K562 (cell line): ENCODE measurements at regions not wholly inside any gene's neighbourhood (a gene's known extent, or its start where the extent isn't known, plus 50 kb on each side); places are given as distances from the start of the nearest gene placed in this dataset.

Experiments
- ATAC-seq: fragments of 200-7000 bp; cut with Tn5 transposase; 3 replicates; pipeline ENCODE4 v1.9.1; 2020; ENCODE audit warnings: moderate library complexity
- BruUV-seq: library from RNA; stranded (reverse); fragments of 400-500 nt; replicated peaks from 2 replicates; lab custom pipeline; 2021; lab: Mats Ljungman, UMichigan
- CTCF ChIA-PET: fragments of 300-600 bp; formaldehyde crosslinking; extraction: SDS; loops from one replicate; lab custom pipeline; 2021; ENCODE audit warnings: low intra/inter-chr PET ratio; lab: Yijun Ruan, JAX
- POLR2A ChIA-PET: fragments of 300-600, 350-650 bp; sonication (Branson Sonifier 250); formaldehyde crosslinking; extraction: SDS; loops from one replicate; lab custom pipeline; 2021; ENCODE audit warnings: antibody characterized with exemption, inconsistent platforms; lab: Yijun Ruan, JAX
- DNase-seq, 4 experiments: peaks; one replicate each; pipeline versions ENCODE4 v3.0.0 to v3.0.0-alpha.2; 2011 to 2018; ENCODE audit warnings: low spot score in 3 of 4, mixed read lengths in 3 of 4; ENCODE audit errors: extremely low read depth in 1 of 4
- FAIRE-seq: peaks from 2 replicates; lab custom pipeline; 2011; peaks lifted over from hg19 to GRCh38; lab: Jason Lieb, UNC
- H2AFZ ChIP-seq: 2 replicates; pipeline ENCODE4 v1.6.0; 2011; ENCODE audit warnings: low read depth, low read length, control low read depth, inconsistent platforms
- H3K27ac ChIP-seq: fragments of 200-600 bp; 3 replicates; pipeline ENCODE4 v1.8.0; 2011; ENCODE audit warnings: low read depth, mild to moderate bottlenecking, control low read depth, inconsistent platforms, low read length, moderate library complexity, mixed read lengths; ENCODE audit errors: extremely low read depth
- H3K27me3 ChIP-seq, 2 experiments: fragments of 300-600 bp in 1 of 2; 2 replicates in 1 of 2; 3 replicates in 1 of 2; pipeline versions ENCODE4 v1.6.0 to v1.8.0; 2011; ENCODE audit warnings: inconsistent platforms in 2 of 2, low read length in 2 of 2, mild to moderate bottlenecking in 1 of 2, mixed read lengths in 1 of 2, moderate library complexity in 1 of 2; ENCODE audit not compliant: control insufficient read depth in 2 of 2, insufficient read depth in 2 of 2
- H3K36me3 ChIP-seq: fragments of 300-600 bp; 3 replicates; pipeline ENCODE4 v1.8.0; 2011; ENCODE audit warnings: mild to moderate bottlenecking, low read length, inconsistent platforms; ENCODE audit not compliant: control insufficient read depth, insufficient read depth
- H3K4me1 ChIP-seq, 2 experiments: fragments of 200-600 bp in 1 of 2; replicated peaks in 1 of 2; 2 replicates in 1 of 2; 3 replicates in 1 of 2; pipeline versions ENCODE4 v1.5.1 to v1.8.0; 2011; ENCODE audit warnings: inconsistent platforms in 2 of 2, low read length in 2 of 2, mild to moderate bottlenecking in 1 of 2, mixed read lengths in 1 of 2, moderate library complexity in 1 of 2; ENCODE audit not compliant: control insufficient read depth in 2 of 2, insufficient read depth in 2 of 2
- H3K4me2 ChIP-seq: 2 replicates; pipeline ENCODE4 v1.6.1; 2011; ENCODE audit warnings: low read length, control low read depth, inconsistent platforms, mixed read lengths; ENCODE audit not compliant: insufficient read depth
- H3K4me3 ChIP-seq: fragments of 200-600 bp; sonication (generic), shearing (Covaris generic); 2 replicates; pipeline ENCODE4 v1.5.1; 2016; ENCODE audit warnings: control low read depth, inconsistent platforms
- H3K79me2 ChIP-seq: fragments of 200-600 bp; 3 replicates; pipeline ENCODE4 v1.8.0; 2011; ENCODE audit warnings: low read length, inconsistent platforms; ENCODE audit not compliant: control insufficient read depth, insufficient read depth
- H3K9ac ChIP-seq, 2 experiments: 2 replicates each; pipeline versions ENCODE4 v1.6.0 to v1.6.1; 2011; ENCODE audit warnings: low read depth in 2 of 2, low read length in 2 of 2, control low read depth in 1 of 2, inconsistent platforms in 1 of 2, mild to moderate bottlenecking in 1 of 2, mixed read lengths in 1 of 2; ENCODE audit not compliant: insufficient read depth in 1 of 2
- H3K9me1 ChIP-seq: one replicate; pipeline ENCODE4 v1.6.0; 2011; ENCODE audit warnings: inconsistent platforms, mild to moderate bottlenecking, low read length, moderate library complexity; ENCODE audit not compliant: control insufficient read depth, insufficient read depth
- H3K9me3 ChIP-seq: replicated peaks from 2 replicates; pipeline ENCODE4 v1.5.1; 2011; ENCODE audit warnings: low read depth, low read length, inconsistent platforms; ENCODE audit not compliant: control insufficient read depth, insufficient read depth
- H4K20me1 ChIP-seq: replicated peaks from 2 replicates; pipeline ENCODE4 v1.6.1; 2011; ENCODE audit warnings: low read length, inconsistent platforms, mixed read lengths; ENCODE audit not compliant: control insufficient read depth, insufficient read depth
- ASH1L ChIP-seq: fragments of 450-650 bp; IDR thresholded peaks from 2 replicates; pipeline ENCODE4 v1.6.1; 2018; ENCODE audit warnings: borderline replicate concordance, mild to moderate bottlenecking, low read depth; ENCODE audit not compliant: partially characterized antibody
- HCFC1 ChIP-seq: IDR thresholded peaks from 2 replicates; pipeline ENCODE4 v1.6.1; 2012; ENCODE audit warnings: low read depth, low read length, improper control_type of control experiment
- HDAC1 ChIP-seq, 2 experiments: fragments of 450-650 bp; IDR thresholded peaks; 2 replicates each; pipeline ENCODE4 v1.6.1; 2016 to 2017; ENCODE audit warnings: inconsistent platforms in 1 of 2, mild to moderate bottlenecking in 1 of 2, moderate library complexity in 1 of 2
- HMGN3 ChIP-seq: IDR thresholded peaks from 2 replicates; pipeline ENCODE4 v1.6.1; 2011; ENCODE audit warnings: borderline replicate concordance, low read depth, mild to moderate bottlenecking, mixed read lengths, low read length; ENCODE audit not compliant: insufficient read length; ENCODE audit errors: extremely low read depth
- KLF1 ChIP-seq: fragments of 450-650 bp; IDR thresholded peaks from 2 replicates; pipeline ENCODE4 v1.6.1; 2016; ENCODE audit warnings: missing genetic modification characterization, missing compliant biosample characterization
- POLR2AphosphoS5 ChIP-seq: IDR thresholded peaks from 2 replicates; pipeline ENCODE4 v1.6.1; 2011; ENCODE audit warnings: mild to moderate bottlenecking, low read depth, low read length, moderate library complexity; ENCODE audit not compliant: control insufficient read depth, insufficient read depth
- SAFB ChIP-seq: fragments of 200-400 bp; formaldehyde crosslinking; IDR thresholded peaks from 2 replicates; pipeline ENCODE4 v1.6.1; 2017; ENCODE audit warnings: low read depth, low read length, borderline replicate concordance
- ZBED1 ChIP-seq: IDR thresholded peaks from 2 replicates; pipeline ENCODE4 v1.6.1; 2014
- ZC3H8 ChIP-seq: fragments of 450-650 bp; IDR thresholded peaks from 2 replicates; pipeline ENCODE4 v1.6.1; 2017
- ZNF133 ChIP-seq: fragments of 250-450 bp; sonication (Bioruptor Pico); IDR thresholded peaks from 2 replicates; pipeline ENCODE4 v1.4.0; 2020; ENCODE audit warnings: mild to moderate bottlenecking
- ZNF197 ChIP-seq: fragments of 200-800 bp; sonication (Bioruptor generic); IDR thresholded peaks from 2 replicates; pipeline ENCODE4 v1.6.1; 2016; ENCODE audit warnings: low read depth, missing genetic modification characterization, missing compliant biosample characterization
- ZNF263 ChIP-seq: sonication (generic); formaldehyde crosslinking; IDR thresholded peaks from 2 replicates; pipeline ENCODE4 v1.8.0; 2022; ENCODE audit warnings: mild to moderate bottlenecking, missing genetic modification reagents, borderline replicate concordance
- WGBS: fragments of 100-300 bp; shearing (Covaris generic); methylation state at CpG from one replicate; pipeline ENCODE4 v1.1.6; 2016; ENCODE audit warnings: low coverage, mixed read lengths; ENCODE audit not compliant: insufficient coverage; ENCODE audit errors: missing lambda C conversion rate; 5-methylcytosine and 5-hydroxymethylcytosine counted together
- in situ Hi-C: fragments of 300-500 bp; cut with MboI; formaldehyde crosslinking; loops from 4 replicates; pipeline ENCODE4 v1.15.0; 2018; ENCODE audit warnings: inconsistent platforms, mixed read lengths
- intact Hi-C: fragments of 100-400 bp; cut with micrococcal nuclease; formaldehyde crosslinking; loops from 2 replicates; pipeline ENCODE4 v1.14.2; 2022
- TF ChIP-seq, protein P1 (sequence below): fragments of 450-650 bp; IDR thresholded peaks from 2 replicates; pipeline ENCODE4 v1.6.1; 2016; ENCODE audit warnings: low read depth, mild to moderate bottlenecking, moderate library complexity
- TF ChIP-seq, protein P2 (sequence below): sonication (generic); formaldehyde crosslinking; IDR thresholded peaks from 2 replicates; pipeline ENCODE4 v1.8.0; 2022; ENCODE audit warnings: mild to moderate bottlenecking, missing genetic modification reagents
- TF ChIP-seq, protein P3 (sequence below): sonication (generic); formaldehyde crosslinking; IDR thresholded peaks from 2 replicates; pipeline ENCODE4 v1.8.0; 2022; ENCODE audit warnings: mild to moderate bottlenecking, low read depth, missing genetic modification reagents

DNA sequence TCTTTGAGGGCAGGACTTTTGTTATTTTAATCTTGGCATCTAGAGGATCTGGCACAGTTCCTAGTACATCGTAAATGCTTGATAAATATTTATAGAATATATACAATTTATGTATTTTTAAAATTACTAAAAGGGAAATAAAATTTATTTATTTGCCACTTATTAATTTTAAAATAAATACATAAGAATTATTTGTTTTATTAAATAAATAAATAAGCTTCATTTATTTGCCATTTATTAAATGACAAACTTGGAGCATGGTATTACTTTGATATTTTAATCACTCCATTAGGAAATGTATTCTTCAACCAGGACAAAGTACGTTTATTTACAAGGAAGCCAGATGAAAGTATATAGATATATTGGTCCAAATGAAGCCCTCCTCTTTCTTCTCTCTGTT, 118.7 kb upstream of the LRIG3 start (continued):
- TF ChIP-seq, protein P1, sequence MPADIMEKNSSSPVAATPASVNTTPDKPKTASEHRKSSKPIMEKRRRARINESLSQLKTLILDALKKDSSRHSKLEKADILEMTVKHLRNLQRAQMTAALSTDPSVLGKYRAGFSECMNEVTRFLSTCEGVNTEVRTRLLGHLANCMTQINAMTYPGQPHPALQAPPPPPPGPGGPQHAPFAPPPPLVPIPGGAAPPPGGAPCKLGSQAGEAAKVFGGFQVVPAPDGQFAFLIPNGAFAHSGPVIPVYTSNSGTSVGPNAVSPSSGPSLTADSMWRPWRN = no peak

DNA sequence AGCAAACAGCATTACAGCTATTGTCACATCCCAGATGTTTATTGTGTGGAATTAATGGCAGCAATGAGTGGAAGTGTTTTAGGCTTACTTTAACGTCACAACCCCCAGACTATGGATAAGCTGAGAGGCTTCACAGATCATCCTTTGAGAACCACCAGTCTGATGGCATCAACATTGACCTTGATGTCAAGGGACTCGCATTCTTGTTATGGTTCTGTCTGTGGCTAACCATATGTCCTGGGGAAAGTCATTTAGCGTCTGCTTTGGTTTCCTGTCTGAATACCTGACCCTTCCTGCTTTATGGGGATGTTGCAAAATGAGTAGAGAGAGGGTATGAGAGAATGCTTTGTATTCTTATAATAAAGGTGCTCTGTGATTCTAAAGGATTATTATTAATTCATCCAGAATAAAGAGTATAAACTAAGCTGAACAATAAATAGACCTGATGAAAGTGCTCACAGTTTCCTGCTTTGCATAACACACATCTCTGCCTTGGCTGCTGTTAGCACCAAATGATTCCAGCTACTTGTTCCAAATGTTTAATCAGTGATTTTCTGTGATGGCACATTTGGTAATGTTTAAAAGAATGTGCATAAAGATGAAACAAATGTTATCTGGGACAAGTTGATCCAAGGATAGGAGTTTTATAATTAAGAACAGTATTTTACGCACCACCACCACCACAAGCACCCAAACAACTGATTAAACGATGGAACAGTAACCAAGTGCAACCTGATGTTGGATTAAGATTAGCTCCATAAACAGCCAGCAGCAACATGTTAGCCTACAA, 116.9 kb upstream of the LRIG3 start:
- CTCF ChIA-PET = no interaction called here
- no peaks in the 10 kb centered on the region for H3K36me3 ChIP-seq
- no peak overlapping the region for H3K4me2 ChIP-seq
- no peak for DNase-seq
- BruUV-seq = no TSS peak
- H2AFZ ChIP-seq = no peak overlapping the region
- POLR2A ChIA-PET = no interaction called here
- no peaks in the 10 kb centered on the region for H3K4me1 ChIP-seq
- H3K9me1 ChIP-seq = no peaks in the 10 kb centered on the region
- H4K20me1 ChIP-seq = no peaks in the 10 kb centered on the region
- H3K9me3 ChIP-seq = no peaks in the 10 kb centered on the region
- in situ Hi-C loops (no loop called here), intact Hi-C loops (no loop called here)
- WGBS = 2% methylated on average over 5 of the region's 5 CpGs
- no peaks in the 10 kb centered on the region for H3K79me2 ChIP-seq
- no peaks in the 10 kb centered on the region for H3K27me3 ChIP-seq
- H3K27ac ChIP-seq = no peak overlapping the region
- no peak for FAIRE-seq
- no peak overlapping the region for H3K9ac ChIP-seq
- no peak overlapping the region for H3K4me3 ChIP-seq
- ATAC-seq = no peak
- TF ChIP-seq, protein P2, sequence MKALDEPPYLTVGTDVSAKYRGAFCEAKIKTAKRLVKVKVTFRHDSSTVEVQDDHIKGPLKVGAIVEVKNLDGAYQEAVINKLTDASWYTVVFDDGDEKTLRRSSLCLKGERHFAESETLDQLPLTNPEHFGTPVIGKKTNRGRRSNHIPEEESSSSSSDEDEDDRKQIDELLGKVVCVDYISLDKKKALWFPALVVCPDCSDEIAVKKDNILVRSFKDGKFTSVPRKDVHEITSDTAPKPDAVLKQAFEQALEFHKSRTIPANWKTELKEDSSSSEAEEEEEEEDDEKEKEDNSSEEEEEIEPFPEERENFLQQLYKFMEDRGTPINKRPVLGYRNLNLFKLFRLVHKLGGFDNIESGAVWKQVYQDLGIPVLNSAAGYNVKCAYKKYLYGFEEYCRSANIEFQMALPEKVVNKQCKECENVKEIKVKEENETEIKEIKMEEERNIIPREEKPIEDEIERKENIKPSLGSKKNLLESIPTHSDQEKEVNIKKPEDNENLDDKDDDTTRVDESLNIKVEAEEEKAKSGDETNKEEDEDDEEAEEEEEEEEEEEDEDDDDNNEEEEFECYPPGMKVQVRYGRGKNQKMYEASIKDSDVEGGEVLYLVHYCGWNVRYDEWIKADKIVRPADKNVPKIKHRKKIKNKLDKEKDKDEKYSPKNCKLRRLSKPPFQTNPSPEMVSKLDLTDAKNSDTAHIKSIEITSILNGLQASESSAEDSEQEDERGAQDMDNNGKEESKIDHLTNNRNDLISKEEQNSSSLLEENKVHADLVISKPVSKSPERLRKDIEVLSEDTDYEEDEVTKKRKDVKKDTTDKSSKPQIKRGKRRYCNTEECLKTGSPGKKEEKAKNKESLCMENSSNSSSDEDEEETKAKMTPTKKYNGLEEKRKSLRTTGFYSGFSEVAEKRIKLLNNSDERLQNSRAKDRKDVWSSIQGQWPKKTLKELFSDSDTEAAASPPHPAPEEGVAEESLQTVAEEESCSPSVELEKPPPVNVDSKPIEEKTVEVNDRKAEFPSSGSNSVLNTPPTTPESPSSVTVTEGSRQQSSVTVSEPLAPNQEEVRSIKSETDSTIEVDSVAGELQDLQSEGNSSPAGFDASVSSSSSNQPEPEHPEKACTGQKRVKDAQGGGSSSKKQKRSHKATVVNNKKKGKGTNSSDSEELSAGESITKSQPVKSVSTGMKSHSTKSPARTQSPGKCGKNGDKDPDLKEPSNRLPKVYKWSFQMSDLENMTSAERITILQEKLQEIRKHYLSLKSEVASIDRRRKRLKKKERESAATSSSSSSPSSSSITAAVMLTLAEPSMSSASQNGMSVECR (CRISPR knock-in tag) = no peak
- no peak for TF ChIP-seq HMGN3
- no peak for TF ChIP-seq POLR2AphosphoS5
- TF ChIP-seq HDAC1 (IDR thresholded peaks at IDR 0.05) = no peak
- TF ChIP-seq ZC3H8 = no peak
- TF ChIP-seq HCFC1 = no peak
- TF ChIP-seq ASH1L = no peak
- TF ChIP-seq KLF1 (tag) = no peak
- TF ChIP-seq ZBED1 = no peak
- no peak for TF ChIP-seq ZNF263 (CRISPR knock-in tag)
- no peak for TF ChIP-seq ZNF197 (CRISPR knock-in tag)
- TF ChIP-seq SAFB = no peak
- TF ChIP-seq, protein P3, sequence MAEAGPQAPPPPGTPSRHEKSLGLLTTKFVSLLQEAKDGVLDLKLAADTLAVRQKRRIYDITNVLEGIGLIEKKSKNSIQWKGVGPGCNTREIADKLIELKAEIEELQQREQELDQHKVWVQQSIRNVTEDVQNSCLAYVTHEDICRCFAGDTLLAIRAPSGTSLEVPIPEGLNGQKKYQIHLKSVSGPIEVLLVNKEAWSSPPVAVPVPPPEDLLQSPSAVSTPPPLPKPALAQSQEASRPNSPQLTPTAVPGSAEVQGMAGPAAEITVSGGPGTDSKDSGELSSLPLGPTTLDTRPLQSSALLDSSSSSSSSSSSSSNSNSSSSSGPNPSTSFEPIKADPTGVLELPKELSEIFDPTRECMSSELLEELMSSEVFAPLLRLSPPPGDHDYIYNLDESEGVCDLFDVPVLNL = no peak
- no peak for TF ChIP-seq ZNF133 (CRISPR knock-in tag)
